Pancreas (tissue), 10 donors: ENCODE measurements at regions not wholly inside any gene's neighbourhood (a gene's known extent, or its start where the extent isn't known, plus 50 kb on each side); places are given as distances from the start of the nearest gene placed in this dataset.

ENCODE experiments used
- ATAC-seq, 4 donors: fragments of 200-7000 bp; cut with Tn5 transposase; one replicate each; pipeline versions ENCODE4 v1.8.0 to v1.9.1; 2020; ENCODE audit warnings: mild to moderate bottlenecking in 4 of 4, moderate library complexity in 4 of 4
- DNase-seq, 6 donors: peaks; one replicate each; pipeline ENCODE4 v3.0.0-alpha.2; 2020
- FAIRE-seq: peaks from 2 replicates; lab custom pipeline; 2012; peaks lifted over from hg19 to GRCh38; lab: Jason Lieb, UNC
- H3K27ac ChIP-seq, 4 donors: fragments of 200-600 bp; sonication (generic); 1 replicate in 3 of 4; 2 replicates in 1 of 4; pipeline versions ENCODE4 v1.5.0 to v1.8.0; 2020
- H3K27me3 ChIP-seq, 4 donors: fragments of 200-600 bp; one replicate each; pipeline ENCODE4 v1.8.0; 2021
- H3K36me3 ChIP-seq, 3 donors: fragments of 200-600 bp; sonication (generic) in 1 of 3; one replicate each; pipeline versions ENCODE4 v1.5.0 to v1.8.0; 2020 to 2021
- H3K4me1 ChIP-seq, 3 donors: fragments of 200-600 bp; one replicate each; pipeline ENCODE4 v1.8.0; 2021
- H3K4me3 ChIP-seq, 4 donors: fragments of 200-600 bp; sonication (generic) in 2 of 4; one replicate each; pipeline versions ENCODE4 v1.5.0 to v1.8.0; 2020 to 2021
- H3K9me3 ChIP-seq, 4 donors: fragments of 200-600 bp; one replicate each; pipeline ENCODE4 v1.8.0; 2021
- WGBS, 2 donors: extraction: QIAGEN DNeasy Blood & Tissue Kit; methylation state at CpG; one replicate each; pipeline ENCODE4 v1.1.7; 2013; 5-methylcytosine and 5-hydroxymethylcytosine counted together
- intact Hi-C, 3 donors: fragments of 100-400 bp; cut with DNase I; formaldehyde crosslinking; loops; one replicate each; pipeline versions ENCODE4 v1.11.1 to v1.14.2; 2022
- TF ChIP-seq, protein P1 (sequence below), 4 donors: fragments of 200-600 bp; sonication (generic) in 3 of 4; IDR thresholded peaks; one replicate each; pipeline versions ENCODE4 v1.5.0 to v1.8.0; 2021; ENCODE audit warnings: antibody characterized with exemption in 4 of 4
- donor health status: healthy with polysubstance abuse.
- donor health status: DM: no; HTN: no; CAD: no; lungs with moderate emphysema.
- donor health status: DM: no; HTN: no; CAD: no.
- donor health status: control.
- donor health status: control.
- donor health status: Bipolar disorder and iron deficiency.
- donor health status: DM: yes; HTN: yes; CAD: no.
- donor health status: DM: no; HTN: no; CAD: no.
- donor health status: DM: no; HTN: no; CAD: no.
- donor health status: DM: yes; HTN: yes; CAD: no.

DNA sequence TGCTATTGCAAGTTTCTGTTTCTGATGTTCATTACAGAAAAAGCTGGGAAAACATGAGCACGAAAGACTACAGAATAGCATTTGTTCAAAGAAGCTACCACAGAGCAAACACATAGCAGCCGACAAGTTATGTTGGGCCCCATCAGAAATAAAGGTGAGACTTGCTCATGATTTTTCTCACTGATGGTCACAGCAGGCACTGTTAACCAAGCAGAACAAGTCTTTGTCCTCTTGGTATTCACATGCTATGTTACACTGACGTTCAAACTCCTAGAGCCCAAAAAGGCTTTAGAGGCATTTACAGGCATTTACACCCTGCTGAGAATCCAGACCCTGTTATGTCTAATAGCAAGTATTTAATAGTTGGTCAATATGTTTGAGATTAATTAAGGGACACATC lies 235.0 kb upstream of the HNMT start:
- TF ChIP-seq, protein P1, sequence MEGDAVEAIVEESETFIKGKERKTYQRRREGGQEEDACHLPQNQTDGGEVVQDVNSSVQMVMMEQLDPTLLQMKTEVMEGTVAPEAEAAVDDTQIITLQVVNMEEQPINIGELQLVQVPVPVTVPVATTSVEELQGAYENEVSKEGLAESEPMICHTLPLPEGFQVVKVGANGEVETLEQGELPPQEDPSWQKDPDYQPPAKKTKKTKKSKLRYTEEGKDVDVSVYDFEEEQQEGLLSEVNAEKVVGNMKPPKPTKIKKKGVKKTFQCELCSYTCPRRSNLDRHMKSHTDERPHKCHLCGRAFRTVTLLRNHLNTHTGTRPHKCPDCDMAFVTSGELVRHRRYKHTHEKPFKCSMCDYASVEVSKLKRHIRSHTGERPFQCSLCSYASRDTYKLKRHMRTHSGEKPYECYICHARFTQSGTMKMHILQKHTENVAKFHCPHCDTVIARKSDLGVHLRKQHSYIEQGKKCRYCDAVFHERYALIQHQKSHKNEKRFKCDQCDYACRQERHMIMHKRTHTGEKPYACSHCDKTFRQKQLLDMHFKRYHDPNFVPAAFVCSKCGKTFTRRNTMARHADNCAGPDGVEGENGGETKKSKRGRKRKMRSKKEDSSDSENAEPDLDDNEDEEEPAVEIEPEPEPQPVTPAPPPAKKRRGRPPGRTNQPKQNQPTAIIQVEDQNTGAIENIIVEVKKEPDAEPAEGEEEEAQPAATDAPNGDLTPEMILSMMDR (IDR thresholded peaks at IDR 0.05), result no peak
- FAIRE-seq (no peak), DNase-seq (no peak), ATAC-seq (no peak)
- no peaks in the 10 kb centered on the region for H3K4me1 ChIP-seq
- H3K36me3 ChIP-seq, result no peaks in the 10 kb centered on the region
- intact Hi-C loops, result no loop called here
- WGBS, 2 donors, result 17 to 36% methylated on average over 3 of the region's 3 CpGs
- H3K27ac ChIP-seq, result no peak overlapping the region
- H3K4me3 ChIP-seq, result no peak overlapping the region
- H3K9me3 ChIP-seq, result no peaks in the 10 kb centered on the region
- H3K27me3 ChIP-seq, result no peaks in the 10 kb centered on the region

GRCh38 chr2:137737559-137737958 lies 226.7 kb upstream of the HNMT start:
- H3K27ac ChIP-seq, result no peak overlapping the region
- ATAC-seq (no peak), DNase-seq (no peak), FAIRE-seq (no peak)
- H3K27me3 ChIP-seq, result no peaks in the 10 kb centered on the region
- TF ChIP-seq, protein P1 (IDR thresholded peaks at IDR 0.05), result no peak
- H3K36me3 ChIP-seq, result no peaks in the 10 kb centered on the region
- no peaks in the 10 kb centered on the region for H3K9me3 ChIP-seq
- H3K4me1 ChIP-seq, result no peaks in the 10 kb centered on the region
- H3K4me3 ChIP-seq, result no peak overlapping the region
- intact Hi-C loops, result no loop called here

- FAIRE-seq, result no peak
- 44 to 61% methylated on average over 5 of the region's 5 CpGs for WGBS, 2 donors
- TF ChIP-seq, protein P1 (IDR thresholded peaks at IDR 0.05), result no peak
- Histone ChIP-seq H3K9me3 (no peaks in the 10 kb centered on the region), H3K4me1 (no peaks in the 10 kb centered on the region), H3K4me3 (no peak overlapping the region), H3K36me3 (no peaks in the 10 kb centered on the region), H3K27me3 (no peaks in the 10 kb centered on the region), H3K27ac (no peak overlapping the region)
- ATAC-seq, result no peak
- intact Hi-C loops, result no loop called here
- no peak for DNase-seq
Observed at GRCh38 chr2:137741784-137742362, 222.4 kb upstream of the HNMT start.

GRCh38 chr2:137747509-137747908 lies 216.8 kb upstream of the HNMT start:
- ATAC-seq (no peak), DNase-seq (no peak), FAIRE-seq (no peak)
- intact Hi-C loops, result no loop called here
- no peaks in the 10 kb centered on the region for H3K4me1 ChIP-seq
- H3K27ac ChIP-seq, result no peak overlapping the region
- H3K27me3 ChIP-seq, result no peaks in the 10 kb centered on the region
- TF ChIP-seq, protein P1 (IDR thresholded peaks at IDR 0.05), result no peak
- H3K9me3 ChIP-seq, result no peaks in the 10 kb centered on the region
- H3K4me3 ChIP-seq, result no peak overlapping the region
- no peaks in the 10 kb centered on the region for H3K36me3 ChIP-seq

DNA sequence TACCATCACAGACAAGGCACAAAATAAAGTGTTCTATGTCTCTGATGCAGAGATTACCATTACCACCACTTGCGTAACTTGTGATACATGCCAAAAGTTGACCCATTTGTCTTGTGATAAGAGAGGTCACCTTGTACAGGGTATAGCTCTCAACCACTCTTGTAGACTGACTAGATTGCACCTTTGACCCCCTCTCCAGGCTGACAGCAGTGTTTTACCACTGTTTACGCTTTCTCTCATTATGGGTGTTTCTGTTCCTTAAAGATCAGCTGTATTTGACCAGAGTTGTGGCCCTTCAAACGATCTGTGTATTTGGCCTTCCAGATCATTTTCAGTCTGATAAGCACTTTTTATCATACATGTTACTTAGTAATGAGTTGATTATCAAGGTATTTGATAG lies 215.7 kb upstream of the HNMT start:
- 50 to 57% methylated on average over 3 of the region's 3 CpGs for WGBS, 2 donors
- no peaks in the 10 kb centered on the region for H3K9me3 ChIP-seq
- no peak overlapping the region for H3K4me3 ChIP-seq
- no peak overlapping the region for H3K27ac ChIP-seq
- TF ChIP-seq, protein P1 (IDR thresholded peaks at IDR 0.05), result no peak
- H3K27me3 ChIP-seq, result no peaks in the 10 kb centered on the region
- no peaks in the 10 kb centered on the region for H3K4me1 ChIP-seq
- no peak for ATAC-seq
- no peaks in the 10 kb centered on the region for H3K36me3 ChIP-seq
- no peak for DNase-seq
- intact Hi-C loops, result no loop called here
- no peak for FAIRE-seq
